OCI-LY3 (cell line): ENCODE measurements at regions not wholly inside any gene's neighbourhood (a gene's known extent, or its start where the extent isn't known, plus 50 kb on each side); places are given as distances from the start of the nearest gene placed in this dataset.

Source experiments
- H2AFZ ChIP-seq: fragments of 200-600, 300-600 bp; shearing (Covaris generic); 2 replicates; pipeline ENCODE4 v1.6.0; 2014; ENCODE audit warnings: antibody characterized with exemption, low read depth, low read length
- H3K27ac ChIP-seq: fragments of 200-600, 300-600 bp; sonication (generic); 2 replicates; pipeline ENCODE4 v1.5.1; 2014; ENCODE audit warnings: mild to moderate bottlenecking, low read length, moderate library complexity, mixed read lengths
- H3K27me3 ChIP-seq: fragments of 200-600, 300-600 bp; sonication (generic); 2 replicates; pipeline ENCODE4 v1.6.1; 2014; ENCODE audit warnings: low read depth, low read length, mixed read lengths
- H3K36me3 ChIP-seq: fragments of 200-600, 300-600 bp; sonication (generic); replicated peaks from 2 replicates; pipeline ENCODE3; 2014; ENCODE audit warnings: low read depth, low read length, mixed read lengths
- H3K4me1 ChIP-seq: fragments of 300-600, 200-600 bp; sonication (generic); 2 replicates; pipeline ENCODE4 v1.6.1; 2014; ENCODE audit warnings: low read length, mixed read lengths
- H3K4me2 ChIP-seq: fragments of 200-600, 300-600 bp; sonication (generic); 2 replicates; pipeline ENCODE4 v1.6.1; 2014; ENCODE audit warnings: low read length, mixed read lengths
- H3K4me3 ChIP-seq: fragments of 300-600, 200-600 bp; sonication (generic); 2 replicates; pipeline ENCODE4 v1.5.1; 2014; ENCODE audit warnings: antibody characterized with exemption, mild to moderate bottlenecking, low read length, moderate library complexity
- H3K79me2 ChIP-seq: fragments of 300-600, 200-600 bp; shearing (Covaris generic); 2 replicates; pipeline ENCODE4 v1.6.1; 2014; ENCODE audit warnings: mild to moderate bottlenecking, low read length, mixed read lengths
- H3K9ac ChIP-seq: fragments of 300-600, 200-600 bp; shearing (Covaris generic); 2 replicates; pipeline ENCODE4 v1.6.0; 2014; ENCODE audit warnings: mild to moderate bottlenecking, low read length, moderate library complexity
- H3K9me3 ChIP-seq: fragments of 200-600, 300-600 bp; shearing (Covaris generic); 2 replicates; pipeline ENCODE4 v1.6.1; 2014; ENCODE audit warnings: low read length, mixed read lengths; ENCODE audit not compliant: insufficient read depth
- H4K20me1 ChIP-seq: fragments of 200-600, 300-600 bp; sonication (generic); 2 replicates; pipeline ENCODE4 v1.6.1; 2016; ENCODE audit warnings: low read length, mixed read lengths; ENCODE audit not compliant: insufficient read depth
- EZH2phosphoT487 ChIP-seq: fragments of 200-600 bp; shearing (Covaris generic); IDR thresholded peaks from 2 replicates; pipeline ENCODE4 v1.6.1; 2018; ENCODE audit warnings: antibody characterized with exemption, mixed run types, low read depth
- TF ChIP-seq, protein P1 (sequence below): fragments of 200-600, 300-600 bp; sonication (generic); IDR thresholded peaks from 2 replicates; pipeline ENCODE4 v1.5.1; 2014; ENCODE audit warnings: antibody characterized with exemption, low read length, low read depth

DNA sequence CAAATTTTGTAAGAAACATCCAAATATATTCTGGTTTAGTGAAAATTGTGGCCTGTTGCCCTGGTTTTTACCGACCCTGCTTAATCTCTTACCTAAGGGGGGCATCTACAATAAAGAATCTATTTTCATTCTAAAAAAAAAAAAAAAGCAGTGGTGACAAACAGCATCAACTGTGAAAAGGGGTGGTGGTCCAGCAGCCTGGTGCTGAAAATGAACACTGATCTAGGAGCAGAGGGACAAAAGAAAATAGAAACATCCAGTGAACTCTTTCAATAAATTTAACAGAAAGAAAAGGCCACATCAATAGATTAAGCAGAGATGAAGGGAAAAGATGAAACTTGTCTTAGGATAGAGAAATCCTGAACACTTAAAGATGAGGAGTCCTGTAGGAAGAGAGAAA lies 348.7 kb upstream of the GRAMD2B start:
- H3K27me3 ChIP-seq: no peaks in the 10 kb centered on the region
- no peaks in the 10 kb centered on the region for H3K4me1 ChIP-seq

DNA sequence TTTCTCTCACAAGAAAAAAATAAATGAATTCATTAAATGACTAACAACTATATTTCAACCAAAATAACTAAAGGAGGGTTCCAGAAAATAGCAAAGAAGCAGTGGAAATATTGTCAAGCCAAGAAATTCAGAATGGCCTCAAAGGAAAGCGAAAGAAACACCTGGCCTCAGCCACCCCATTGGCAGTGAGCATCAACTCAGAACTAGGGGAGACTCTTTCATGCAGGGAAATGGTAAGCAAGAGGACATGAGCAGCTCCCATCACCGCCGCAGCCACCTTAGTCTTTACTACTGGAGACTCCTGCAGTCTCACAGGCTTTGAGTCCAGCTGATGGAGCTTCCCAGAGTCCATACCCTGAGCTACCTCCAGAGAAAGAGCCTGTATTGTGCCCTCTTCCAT lies 343.9 kb upstream of the GRAMD2B start:
- Histone ChIP-seq H3K27me3 (no peaks in the 10 kb centered on the region), H3K27ac (no peak overlapping the region), H3K9ac (no peak overlapping the region), H4K20me1 (no peaks in the 10 kb centered on the region), H2AFZ (no peak overlapping the region), H3K9me3 (no peaks in the 10 kb centered on the region), H3K4me2 (no peak overlapping the region), H3K36me3 (no peaks in the 10 kb centered on the region), H3K4me1 (no peaks in the 10 kb centered on the region), H3K4me3 (no peak overlapping the region), H3K79me2 (no peaks in the 10 kb centered on the region)
- TF ChIP-seq EZH2phosphoT487: no peak
- TF ChIP-seq, protein P1, sequence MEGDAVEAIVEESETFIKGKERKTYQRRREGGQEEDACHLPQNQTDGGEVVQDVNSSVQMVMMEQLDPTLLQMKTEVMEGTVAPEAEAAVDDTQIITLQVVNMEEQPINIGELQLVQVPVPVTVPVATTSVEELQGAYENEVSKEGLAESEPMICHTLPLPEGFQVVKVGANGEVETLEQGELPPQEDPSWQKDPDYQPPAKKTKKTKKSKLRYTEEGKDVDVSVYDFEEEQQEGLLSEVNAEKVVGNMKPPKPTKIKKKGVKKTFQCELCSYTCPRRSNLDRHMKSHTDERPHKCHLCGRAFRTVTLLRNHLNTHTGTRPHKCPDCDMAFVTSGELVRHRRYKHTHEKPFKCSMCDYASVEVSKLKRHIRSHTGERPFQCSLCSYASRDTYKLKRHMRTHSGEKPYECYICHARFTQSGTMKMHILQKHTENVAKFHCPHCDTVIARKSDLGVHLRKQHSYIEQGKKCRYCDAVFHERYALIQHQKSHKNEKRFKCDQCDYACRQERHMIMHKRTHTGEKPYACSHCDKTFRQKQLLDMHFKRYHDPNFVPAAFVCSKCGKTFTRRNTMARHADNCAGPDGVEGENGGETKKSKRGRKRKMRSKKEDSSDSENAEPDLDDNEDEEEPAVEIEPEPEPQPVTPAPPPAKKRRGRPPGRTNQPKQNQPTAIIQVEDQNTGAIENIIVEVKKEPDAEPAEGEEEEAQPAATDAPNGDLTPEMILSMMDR: no peak

More for the DNA sequence above, 348.7 kb upstream of the GRAMD2B start:
- no peaks in the 10 kb centered on the region for H3K36me3 ChIP-seq
- H3K9ac ChIP-seq: no peak overlapping the region
- no peak overlapping the region for H2AFZ ChIP-seq
- H3K79me2 ChIP-seq: no peaks in the 10 kb centered on the region
- H3K9me3 ChIP-seq: no peaks in the 10 kb centered on the region
- no peaks in the 10 kb centered on the region for H4K20me1 ChIP-seq
- TF ChIP-seq, protein P1: no peak
- TF ChIP-seq EZH2phosphoT487: no peak
- no peak overlapping the region for H3K27ac ChIP-seq
- no peak overlapping the region for H3K4me2 ChIP-seq
- no peak overlapping the region for H3K4me3 ChIP-seq

DNA sequence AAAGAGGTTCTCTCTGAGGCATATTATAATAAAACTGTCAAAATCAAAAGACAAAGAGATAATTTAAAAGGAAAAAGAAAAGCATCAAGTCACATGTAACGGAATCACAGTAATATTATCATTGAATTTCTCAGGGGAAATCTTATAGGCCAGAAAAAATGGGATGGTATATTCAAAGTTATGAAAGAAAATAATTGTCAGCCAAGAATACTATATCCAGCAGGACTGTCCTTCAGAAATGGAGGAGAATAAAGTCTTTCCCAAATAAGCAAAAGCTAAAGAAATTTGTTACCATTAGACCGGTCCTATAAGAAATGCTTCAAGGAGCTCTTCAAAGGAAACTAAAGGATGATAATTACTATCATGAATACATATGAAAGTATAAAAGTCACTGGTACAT lies 342.0 kb upstream of the GRAMD2B start:
- Histone ChIP-seq H2AFZ (no peak overlapping the region), H3K9ac (no peak overlapping the region), H4K20me1 (no peaks in the 10 kb centered on the region), H3K4me3 (no peak overlapping the region), H3K4me1 (no peaks in the 10 kb centered on the region), H3K79me2 (no peaks in the 10 kb centered on the region), H3K27me3 (no peaks in the 10 kb centered on the region), H3K27ac (no peak overlapping the region), H3K4me2 (no peak overlapping the region), H3K9me3 (no peaks in the 10 kb centered on the region), H3K36me3 (no peaks in the 10 kb centered on the region)
- TF ChIP-seq EZH2phosphoT487: no peak
- TF ChIP-seq, protein P1: no peak

DNA sequence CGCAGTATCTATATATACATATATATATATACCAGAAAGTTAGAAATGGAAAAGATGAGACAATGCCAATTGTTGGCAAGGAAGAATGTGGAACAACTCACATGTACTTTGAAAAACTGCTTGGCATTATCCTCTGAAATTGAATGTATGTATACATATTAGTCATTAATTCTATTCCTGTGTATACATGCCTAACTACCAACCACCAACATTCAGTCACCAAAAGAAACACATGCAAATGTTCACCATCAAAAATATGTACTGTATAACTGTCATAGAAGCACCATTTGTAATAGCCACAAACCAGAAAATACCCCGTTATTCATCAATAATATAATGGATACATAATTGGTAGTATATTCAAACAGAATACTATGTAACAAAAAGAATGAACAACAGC lies 330.2 kb upstream of the GRAMD2B start:
- no peak overlapping the region for H3K27ac ChIP-seq
- TF ChIP-seq EZH2phosphoT487: no peak
- TF ChIP-seq, protein P1: no peak
- no peaks in the 10 kb centered on the region for H3K27me3 ChIP-seq
- no peaks in the 10 kb centered on the region for H3K4me1 ChIP-seq
- H3K9ac ChIP-seq: no peak overlapping the region
- H4K20me1 ChIP-seq: no peaks in the 10 kb centered on the region
- H3K79me2 ChIP-seq: no peaks in the 10 kb centered on the region
- no peaks in the 10 kb centered on the region for H3K36me3 ChIP-seq
- H3K4me2 ChIP-seq: no peak overlapping the region
- H3K4me3 ChIP-seq: no peak overlapping the region
- H2AFZ ChIP-seq: no peak overlapping the region
- no peaks in the 10 kb centered on the region for H3K9me3 ChIP-seq
